ENCODE measurements at regions not wholly inside any gene's neighbourhood (a gene's known extent, or its start where the extent isn't known, plus 50 kb on each side); places are given as distances from the start of the nearest gene placed in this dataset.
A peak's percentile ranks its signal among the peaks of the same experiment; 100 is the strongest.
"Not testable (repeated sequence)": the region's sequence is repeated elsewhere in the genome, so short reads cannot be mapped to it uniquely, and the experiment has no call there.

- DNase-seq = no peak
Measured at GRCh38 chr7:67361150-67361549, 364.5 kb downstream of the TYW1 start.

- no peak for DNase-seq
Measured at GRCh38 chr7:67364441-67365017, 367.9 kb downstream of the TYW1 start.

GRCh38 chr7:67371429-67372305 lies 375.0 kb downstream of the TYW1 start:
- DNase-seq = peak in 4 of 5 donors; percentile 21 to 54 (median 28)

- DNase-seq = not testable (repeated sequence)
Measured at GRCh38 chr7:67373389-67373788, 376.8 kb downstream of the TYW1 start.

- no peak for DNase-seq
Measured at GRCh38 chr7:67375427-67375826, 378.8 kb downstream of the TYW1 start.

- DNase-seq = peak in 4 of 5 donors; percentile 31 to 39 (median 33)
Measured at GRCh38 chr7:67377939-67378862, 381.6 kb downstream of the TYW1 start.

GRCh38 chr7:67380326-67380725 lies 383.7 kb downstream of the TYW1 start:
- DNase-seq = no peak

- DNase-seq = no peak
Measured at GRCh38 chr7:67380858-67381257, 384.2 kb downstream of the TYW1 start.

- no peak for DNase-seq
Measured at GRCh38 chr7:67387851-67388250, 391.2 kb downstream of the TYW1 start.

- no peak for DNase-seq
Measured at GRCh38 chr7:67391168-67391567, 394.5 kb downstream of the TYW1 start.

- no peak for DNase-seq
Measured at GRCh38 chr7:67392596-67393438, 396.2 kb downstream of the TYW1 start.

- DNase-seq = no peak
Measured at GRCh38 chr7:67393903-67394302, 397.3 kb downstream of the TYW1 start.

- DNase-seq = no peak
Measured at GRCh38 chr7:67398916-67399315, 402.3 kb downstream of the TYW1 start.

GRCh38 chr7:67401492-67401891 lies 404.9 kb downstream of the TYW1 start:
- DNase-seq = no peak

- no peak for DNase-seq
Measured at GRCh38 chr7:67402280-67402679, 405.6 kb downstream of the TYW1 start.

- DNase-seq = no peak
Measured at GRCh38 chr7:67406976-67407375, 410.3 kb downstream of the TYW1 start.

GRCh38 chr7:67407392-67408071 lies 410.9 kb downstream of the TYW1 start:
- no peak for DNase-seq

- DNase-seq = no peak
Measured at GRCh38 chr7:67408109-67408508, 411.5 kb downstream of the TYW1 start.

GRCh38 chr7:67413670-67414069 lies 417.0 kb downstream of the TYW1 start:
- DNase-seq = no peak

- DNase-seq = no peak
Measured at GRCh38 chr7:67414858-67415257, 418.2 kb downstream of the TYW1 start.

GRCh38 chr7:67422601-67423000 lies 426.0 kb downstream of the TYW1 start:
- DNase-seq = no peak

- no peak for DNase-seq
Measured at GRCh38 chr7:67423065-67423464, 426.4 kb downstream of the TYW1 start.
